Esophagus squamous epithelium (tissue), 4 donors: ENCODE measurements at regions not wholly inside any gene's neighbourhood (a gene's known extent, or its start where the extent isn't known, plus 50 kb on each side); places are given as distances from the start of the nearest gene placed in this dataset.

Experiments
- POLR2A ChIP-seq, 4 donors: fragments of 450-650 bp; IDR thresholded peaks; one replicate each; pipeline ENCODE4 v1.6.1; 2017; ENCODE audit warnings: antibody characterized with exemption in 4 of 4, mild to moderate bottlenecking in 4 of 4, moderate library complexity in 3 of 4
- TF ChIP-seq, protein P1 (sequence below), 6 experiments: fragments of 450-650 bp in 4 of 6; fragments of 200-600 bp in 2 of 6; sonication (generic) in 2 of 6; IDR thresholded peaks; one replicate each; pipeline ENCODE4 v1.5.1; 2016 to 2019; ENCODE audit warnings: antibody characterized with exemption in 6 of 6, mild to moderate bottlenecking in 4 of 6, moderate library complexity in 4 of 6

GRCh38 chr9:129374651-129375050, 196.6 kb upstream of the IER5L start:
- TF ChIP-seq, protein P1, sequence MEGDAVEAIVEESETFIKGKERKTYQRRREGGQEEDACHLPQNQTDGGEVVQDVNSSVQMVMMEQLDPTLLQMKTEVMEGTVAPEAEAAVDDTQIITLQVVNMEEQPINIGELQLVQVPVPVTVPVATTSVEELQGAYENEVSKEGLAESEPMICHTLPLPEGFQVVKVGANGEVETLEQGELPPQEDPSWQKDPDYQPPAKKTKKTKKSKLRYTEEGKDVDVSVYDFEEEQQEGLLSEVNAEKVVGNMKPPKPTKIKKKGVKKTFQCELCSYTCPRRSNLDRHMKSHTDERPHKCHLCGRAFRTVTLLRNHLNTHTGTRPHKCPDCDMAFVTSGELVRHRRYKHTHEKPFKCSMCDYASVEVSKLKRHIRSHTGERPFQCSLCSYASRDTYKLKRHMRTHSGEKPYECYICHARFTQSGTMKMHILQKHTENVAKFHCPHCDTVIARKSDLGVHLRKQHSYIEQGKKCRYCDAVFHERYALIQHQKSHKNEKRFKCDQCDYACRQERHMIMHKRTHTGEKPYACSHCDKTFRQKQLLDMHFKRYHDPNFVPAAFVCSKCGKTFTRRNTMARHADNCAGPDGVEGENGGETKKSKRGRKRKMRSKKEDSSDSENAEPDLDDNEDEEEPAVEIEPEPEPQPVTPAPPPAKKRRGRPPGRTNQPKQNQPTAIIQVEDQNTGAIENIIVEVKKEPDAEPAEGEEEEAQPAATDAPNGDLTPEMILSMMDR (IDR thresholded peaks at IDR 0.05) = no peak
- no peak for TF ChIP-seq POLR2A (IDR thresholded peaks at IDR 0.05)
